Pancreas (tissue), 10 donors: ENCODE measurements at regions not wholly inside any gene's neighbourhood (a gene's known extent, or its start where the extent isn't known, plus 50 kb on each side); places are given as distances from the start of the nearest gene placed in this dataset.

Experiments
- ATAC-seq, 4 donors: fragments of 200-7000 bp; cut with Tn5 transposase; one replicate each; pipeline versions ENCODE4 v1.8.0 to v1.9.1; 2020; ENCODE audit warnings: mild to moderate bottlenecking in 4 of 4, moderate library complexity in 4 of 4
- DNase-seq, 6 donors: peaks; one replicate each; pipeline ENCODE4 v3.0.0-alpha.2; 2020
- FAIRE-seq: peaks from 2 replicates; lab custom pipeline; 2012; peaks lifted over from hg19 to GRCh38; lab: Jason Lieb, UNC
- H3K27ac ChIP-seq, 4 donors: fragments of 200-600 bp; sonication (generic); 1 replicate in 3 of 4; 2 replicates in 1 of 4; pipeline versions ENCODE4 v1.5.0 to v1.8.0; 2020
- H3K27me3 ChIP-seq, 4 donors: fragments of 200-600 bp; one replicate each; pipeline ENCODE4 v1.8.0; 2021
- H3K36me3 ChIP-seq, 3 donors: fragments of 200-600 bp; sonication (generic) in 1 of 3; one replicate each; pipeline versions ENCODE4 v1.5.0 to v1.8.0; 2020 to 2021
- H3K4me1 ChIP-seq, 3 donors: fragments of 200-600 bp; one replicate each; pipeline ENCODE4 v1.8.0; 2021
- H3K4me3 ChIP-seq, 4 donors: fragments of 200-600 bp; sonication (generic) in 2 of 4; one replicate each; pipeline versions ENCODE4 v1.5.0 to v1.8.0; 2020 to 2021
- H3K9me3 ChIP-seq, 4 donors: fragments of 200-600 bp; one replicate each; pipeline ENCODE4 v1.8.0; 2021
- CTCF ChIP-seq, 4 donors: fragments of 200-600 bp; sonication (generic) in 3 of 4; IDR thresholded peaks; one replicate each; pipeline versions ENCODE4 v1.5.0 to v1.8.0; 2021; ENCODE audit warnings: antibody characterized with exemption in 4 of 4
- WGBS, 2 donors: extraction: QIAGEN DNeasy Blood & Tissue Kit; methylation state at CpG; one replicate each; pipeline ENCODE4 v1.1.7; 2013; 5-methylcytosine and 5-hydroxymethylcytosine counted together
- intact Hi-C, 3 donors: fragments of 100-400 bp; cut with DNase I; formaldehyde crosslinking; loops; one replicate each; pipeline versions ENCODE4 v1.11.1 to v1.14.2; 2022
- donor health status: healthy with polysubstance abuse.
- donor health status: DM: no; HTN: no; CAD: no; lungs with moderate emphysema.
- donor health status: DM: no; HTN: no; CAD: no.
- donor health status: control.
- donor health status: control.
- donor health status: Bipolar disorder and iron deficiency.
- donor health status: DM: yes; HTN: yes; CAD: no.
- donor health status: DM: no; HTN: no; CAD: no.
- donor health status: DM: no; HTN: no; CAD: no.
- donor health status: DM: yes; HTN: yes; CAD: no.

GRCh38 chr5:16392718-16393117 is 72.9 kb downstream of the ZNF622 start:
- intact Hi-C loops: no loop called here
- DNase-seq: no peak
- TF ChIP-seq CTCF (IDR thresholded peaks at IDR 0.05): no peak
- no peak for ATAC-seq
- no peaks in the 10 kb centered on the region for H3K4me1 ChIP-seq
- H3K36me3 ChIP-seq: no peaks in the 10 kb centered on the region
- no peak overlapping the region for H3K27ac ChIP-seq
- H3K9me3 ChIP-seq: no peaks in the 10 kb centered on the region
- WGBS, 2 donors: 58 to 67% methylated on average over 3 of the region's 3 CpGs
- FAIRE-seq: no peak
- H3K27me3 ChIP-seq: no peaks in the 10 kb centered on the region
- no peak overlapping the region for H3K4me3 ChIP-seq

DNA sequence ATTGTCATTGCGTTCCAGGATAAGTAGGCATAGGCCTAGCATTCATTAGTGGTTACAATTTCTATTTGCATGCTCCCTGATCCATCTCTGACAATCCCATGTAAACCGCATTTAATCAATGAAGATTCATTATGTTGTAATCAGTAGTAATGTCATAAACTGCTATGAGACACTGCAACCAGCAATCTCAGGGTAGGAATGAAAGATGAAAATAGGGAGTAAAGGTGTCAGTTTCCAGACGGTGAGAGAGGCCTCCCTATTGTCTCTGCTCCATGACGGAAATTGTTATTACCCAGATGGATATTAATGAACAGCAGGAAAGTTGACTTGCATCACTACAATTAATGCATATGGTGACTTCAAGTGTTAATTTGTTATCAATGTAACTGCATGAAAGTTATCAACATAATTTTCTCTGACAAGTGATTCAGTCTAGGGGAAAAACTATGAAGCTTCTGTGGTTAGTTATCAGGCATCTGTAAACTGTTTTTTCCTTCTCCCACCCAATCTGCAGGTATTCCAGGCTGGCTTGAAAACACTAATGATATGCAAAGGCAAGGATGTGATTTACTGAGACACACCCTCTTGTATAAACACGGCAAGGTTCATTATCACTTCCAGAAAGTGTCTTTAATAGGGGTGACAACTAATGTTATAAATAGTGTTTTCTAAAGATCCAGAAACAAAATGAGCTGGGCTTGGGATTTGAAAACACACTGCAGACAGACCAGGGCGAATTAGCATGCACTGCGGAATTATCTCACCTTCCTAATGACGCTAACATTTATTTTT is 73.5 kb downstream of the ZNF622 start:
- Histone ChIP-seq H3K4me3 (no peak overlapping the region), H3K4me1 (peaks cover 0 to under 1% (median 0%) of the 10 kb centered on the region in 3 donors), H3K9me3 (no peaks in the 10 kb centered on the region), H3K36me3 (no peaks in the 10 kb centered on the region), H3K27me3 (no peaks in the 10 kb centered on the region), H3K27ac (no peak overlapping the region)
- DNase-seq (no peak), FAIRE-seq (no peak), ATAC-seq (no peak)
- WGBS, 2 donors: 75 to 77% methylated on average over 8 of the region's 8 CpGs
- intact Hi-C loops: no loop called here
- no peak for TF ChIP-seq CTCF (IDR thresholded peaks at IDR 0.05)

DNA sequence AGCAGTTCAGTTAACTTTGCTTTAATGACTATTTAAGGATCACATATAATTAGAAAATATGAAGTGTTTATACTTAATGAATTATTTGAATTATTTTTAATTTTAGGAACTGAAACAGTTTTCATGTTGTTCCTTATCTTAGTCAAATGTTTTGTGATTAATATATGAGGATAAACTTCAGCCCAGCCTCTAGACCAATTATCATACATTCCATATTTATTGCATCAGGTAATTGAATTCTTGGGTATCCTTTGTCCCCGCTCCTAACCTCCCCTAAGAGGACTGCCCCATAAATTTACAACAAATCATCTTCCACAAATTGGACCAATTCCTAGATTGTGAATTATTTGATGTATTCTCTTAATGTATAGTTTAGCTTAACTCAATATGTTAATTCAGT is 74.8 kb downstream of the ZNF622 start:
- ATAC-seq: no peak
- H3K9me3 ChIP-seq: no peaks in the 10 kb centered on the region
- H3K4me1 ChIP-seq: peaks cover 0 to 8% (median 0%) of the 10 kb centered on the region in 3 donors
- no peak overlapping the region for H3K4me3 ChIP-seq
- H3K36me3 ChIP-seq: no peaks in the 10 kb centered on the region
- DNase-seq: no peak
- WGBS, 2 donors: 79 to 81% methylated on average over 1 of the region's 1 CpG
- intact Hi-C loops: no loop called here
- H3K27me3 ChIP-seq: no peaks in the 10 kb centered on the region
- no peak overlapping the region for H3K27ac ChIP-seq
- no peak for TF ChIP-seq CTCF (IDR thresholded peaks at IDR 0.05)
- no peak for FAIRE-seq

GRCh38 chr5:16385516-16386090 is 80.0 kb downstream of the ZNF622 start:
- peaks cover 6 to 16% (median 14%) of the 10 kb centered on the region in 3 donors for H3K4me1 ChIP-seq
- TF ChIP-seq CTCF (IDR thresholded peaks at IDR 0.05): no peak
- FAIRE-seq (no peak), DNase-seq (no peak), ATAC-seq (peak; percentile 77 to 94 (median 87))
- no peaks in the 10 kb centered on the region for H3K9me3 ChIP-seq
- WGBS, 2 donors: 48 to 57% methylated on average over 3 of the region's 3 CpGs
- peak overlapping the region in 2 of 4 donors; percentile 23 to 40 for H3K27ac ChIP-seq
- no peak overlapping the region for H3K4me3 ChIP-seq
- no peaks in the 10 kb centered on the region for H3K27me3 ChIP-seq
- no peaks in the 10 kb centered on the region for H3K36me3 ChIP-seq
- intact Hi-C loops: no loop called here

DNA sequence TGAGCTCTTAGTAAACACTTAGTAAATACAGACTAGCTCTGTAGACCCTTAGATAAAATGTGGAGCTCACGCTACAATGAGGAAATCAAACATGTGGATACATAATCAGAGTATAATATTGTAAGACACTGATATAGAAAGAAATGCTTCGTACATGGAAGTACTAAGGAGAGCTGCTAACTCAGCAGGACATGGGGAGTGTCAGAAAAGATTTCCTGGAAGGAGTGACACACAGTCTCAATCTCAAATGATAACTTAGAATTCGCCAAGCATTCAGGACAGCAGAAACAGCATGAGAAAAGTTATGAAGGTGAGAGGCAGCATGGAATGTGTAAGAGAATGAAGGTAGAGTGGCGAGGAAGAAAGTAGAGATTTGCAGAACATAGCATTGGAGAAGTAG is 80.8 kb downstream of the ZNF622 start:
- H3K36me3 ChIP-seq: no peaks in the 10 kb centered on the region
- peak in 2 of 4 donors; percentile 52 to 64 for ATAC-seq
- H3K27ac ChIP-seq: peak overlapping the region in 1 of 4 donors; percentile 40

More for the DNA sequence above, 80.8 kb downstream of the ZNF622 start:
- no peaks in the 10 kb centered on the region for H3K27me3 ChIP-seq
- WGBS, 2 donors: 60 to 64% methylated on average over 4 of the region's 4 CpGs
- no peak for DNase-seq
- no peak for FAIRE-seq
- intact Hi-C loops: no loop called here
- H3K4me3 ChIP-seq: no peak overlapping the region
- H3K4me1 ChIP-seq: peaks cover 7 to 16% (median 14%) of the 10 kb centered on the region in 3 donors
- TF ChIP-seq CTCF (IDR thresholded peaks at IDR 0.05): no peak
- H3K9me3 ChIP-seq: no peaks in the 10 kb centered on the region
